ENCODE measurements at regions not wholly inside any gene's neighbourhood (a gene's known extent, or its start where the extent isn't known, plus 50 kb on each side); places are given as distances from the start of the nearest gene placed in this dataset.
A peak's percentile ranks its signal among the peaks of the same experiment; 100 is the strongest.
"Not testable (repeated sequence)": the region's sequence is repeated elsewhere in the genome, so short reads cannot be mapped to it uniquely, and the experiment has no call there.

- H3K36me3 ChIP-seq (ENCODE audit: control insufficient read depth in 2 of 2, insufficient read depth in 2 of 2, low read length in 2 of 2): no peaks in the 10 kb centered on the region
- H3K9me3 ChIP-seq (ENCODE audit: control insufficient read depth in 2 of 2, low read length in 2 of 2): no peaks in the 10 kb centered on the region
- H3K4me1 ChIP-seq (ENCODE audit: control insufficient read depth, insufficient read depth, low read length): no peaks in the 10 kb centered on the region
- H3K27ac ChIP-seq (ENCODE audit: low read length): no peak overlapping the region
- no peak overlapping the region for H3K9ac ChIP-seq (ENCODE audit: low read length in 2 of 2)
- H3K27me3 ChIP-seq (ENCODE audit: control insufficient read depth in 1 of 2, insufficient read depth in 2 of 2, low read length in 2 of 2): no peaks in the 10 kb centered on the region
- H3K4me3 ChIP-seq (ENCODE audit: low read length in 2 of 2): no peak overlapping the region
Observed at GRCh38 chr3:177249203-177249602, 51.9 kb upstream of the TBL1XR1 start.

GRCh38 chr3:177250151-177250550 is 52.9 kb upstream of the TBL1XR1 start:
- H3K27ac ChIP-seq (ENCODE audit: low read length): no peak overlapping the region
- no peaks in the 10 kb centered on the region for H3K27me3 ChIP-seq (ENCODE audit: control insufficient read depth in 1 of 2, insufficient read depth in 2 of 2, low read length in 2 of 2)
- no peaks in the 10 kb centered on the region for H3K36me3 ChIP-seq (ENCODE audit: control insufficient read depth in 2 of 2, insufficient read depth in 2 of 2, low read length in 2 of 2)
- H3K4me3 ChIP-seq (ENCODE audit: low read length in 2 of 2): no peak overlapping the region
- H3K9me3 ChIP-seq (ENCODE audit: control insufficient read depth in 2 of 2, low read length in 2 of 2): no peaks in the 10 kb centered on the region
- H3K9ac ChIP-seq (ENCODE audit: low read length in 2 of 2): no peak overlapping the region
- H3K4me1 ChIP-seq (ENCODE audit: control insufficient read depth, insufficient read depth, low read length): no peaks in the 10 kb centered on the region

GRCh38 chr3:177251755-177252154 is 54.5 kb upstream of the TBL1XR1 start:
- H3K9ac ChIP-seq (ENCODE audit: low read length in 2 of 2): no peak overlapping the region
- H3K9me3 ChIP-seq (ENCODE audit: control insufficient read depth in 2 of 2, low read length in 2 of 2): no peaks in the 10 kb centered on the region
- H3K36me3 ChIP-seq (ENCODE audit: control insufficient read depth in 2 of 2, insufficient read depth in 2 of 2, low read length in 2 of 2): no peaks in the 10 kb centered on the region
- no peaks in the 10 kb centered on the region for H3K27me3 ChIP-seq (ENCODE audit: control insufficient read depth in 1 of 2, insufficient read depth in 2 of 2, low read length in 2 of 2)
- H3K27ac ChIP-seq (ENCODE audit: low read length): no peak overlapping the region
- H3K4me3 ChIP-seq (ENCODE audit: low read length in 2 of 2): no peak overlapping the region
- H3K4me1 ChIP-seq (ENCODE audit: control insufficient read depth, insufficient read depth, low read length): no peaks in the 10 kb centered on the region

GRCh38 chr3:177257006-177257405 is 59.7 kb upstream of the TBL1XR1 start:
- no peaks in the 10 kb centered on the region for H3K9me3 ChIP-seq (ENCODE audit: control insufficient read depth in 2 of 2, low read length in 2 of 2)
- no peaks in the 10 kb centered on the region for H3K4me1 ChIP-seq (ENCODE audit: control insufficient read depth, insufficient read depth, low read length)
- H3K27ac ChIP-seq (ENCODE audit: low read length): no peak overlapping the region
- no peak overlapping the region for H3K9ac ChIP-seq (ENCODE audit: low read length in 2 of 2)
- no peak overlapping the region for H3K4me3 ChIP-seq (ENCODE audit: low read length in 2 of 2)
- H3K27me3 ChIP-seq (ENCODE audit: control insufficient read depth in 1 of 2, insufficient read depth in 2 of 2, low read length in 2 of 2): no peaks in the 10 kb centered on the region
- no peaks in the 10 kb centered on the region for H3K36me3 ChIP-seq (ENCODE audit: control insufficient read depth in 2 of 2, insufficient read depth in 2 of 2, low read length in 2 of 2)

- Histone ChIP-seq H3K9me3 (ENCODE audit: control insufficient read depth in 2 of 2, low read length in 2 of 2) (no peaks in the 10 kb centered on the region), H3K4me3 (ENCODE audit: low read length in 2 of 2) (no peak overlapping the region), H3K27me3 (ENCODE audit: control insufficient read depth in 1 of 2, insufficient read depth in 2 of 2, low read length in 2 of 2) (no peaks in the 10 kb centered on the region), H3K4me1 (ENCODE audit: control insufficient read depth, insufficient read depth, low read length) (no peaks in the 10 kb centered on the region), H3K9ac (ENCODE audit: low read length in 2 of 2) (no peak overlapping the region), H3K36me3 (ENCODE audit: control insufficient read depth in 2 of 2, insufficient read depth in 2 of 2, low read length in 2 of 2) (no peaks in the 10 kb centered on the region), H3K27ac (ENCODE audit: low read length) (no peak overlapping the region)
Observed at GRCh38 chr3:177257625-177258024, 60.3 kb upstream of the TBL1XR1 start.

- no peaks in the 10 kb centered on the region for H3K9me3 ChIP-seq (ENCODE audit: control insufficient read depth in 2 of 2, low read length in 2 of 2)
- H3K9ac ChIP-seq (ENCODE audit: low read length in 2 of 2): no peak overlapping the region
- no peaks in the 10 kb centered on the region for H3K27me3 ChIP-seq (ENCODE audit: control insufficient read depth in 1 of 2, insufficient read depth in 2 of 2, low read length in 2 of 2)
- no peak overlapping the region for H3K27ac ChIP-seq (ENCODE audit: low read length)
- H3K4me3 ChIP-seq (ENCODE audit: low read length in 2 of 2): no peak overlapping the region
- H3K36me3 ChIP-seq (ENCODE audit: control insufficient read depth in 2 of 2, insufficient read depth in 2 of 2, low read length in 2 of 2): no peaks in the 10 kb centered on the region
- peaks cover 3% of the 10 kb centered on the region for H3K4me1 ChIP-seq (ENCODE audit: control insufficient read depth, insufficient read depth, low read length)
Observed at GRCh38 chr3:177262396-177262795, 65.1 kb upstream of the TBL1XR1 start.

- Histone ChIP-seq H3K27ac (ENCODE audit: low read length) (no peak overlapping the region), H3K4me1 (ENCODE audit: control insufficient read depth, insufficient read depth, low read length) (peaks cover 3% of the 10 kb centered on the region), H3K36me3 (ENCODE audit: control insufficient read depth in 2 of 2, insufficient read depth in 2 of 2, low read length in 2 of 2) (no peaks in the 10 kb centered on the region), H3K9ac (ENCODE audit: low read length in 2 of 2) (peak overlapping the region in 1 of 2 donors; percentile 6), H3K4me3 (ENCODE audit: low read length in 2 of 2) (peak overlapping the region in 1 of 2 donors; percentile 40), H3K27me3 (ENCODE audit: control insufficient read depth in 1 of 2, insufficient read depth in 2 of 2, low read length in 2 of 2) (no peaks in the 10 kb centered on the region), H3K9me3 (ENCODE audit: control insufficient read depth in 2 of 2, low read length in 2 of 2) (no peaks in the 10 kb centered on the region)
Observed at GRCh38 chr3:177263615-177264368, 66.5 kb upstream of the TBL1XR1 start.

GRCh38 chr3:177271811-177272501 is 74.7 kb upstream of the TBL1XR1 start:
- not testable (repeated sequence) for H3K4me3 ChIP-seq (ENCODE audit: low read length in 2 of 2); H3K9ac ChIP-seq (ENCODE audit: low read length in 2 of 2); H3K27ac ChIP-seq (ENCODE audit: low read length); H3K4me1 ChIP-seq (ENCODE audit: control insufficient read depth, insufficient read depth, low read length); H3K36me3 ChIP-seq (ENCODE audit: control insufficient read depth in 2 of 2, insufficient read depth in 2 of 2, low read length in 2 of 2); H3K9me3 ChIP-seq (ENCODE audit: control insufficient read depth in 2 of 2, low read length in 2 of 2); H3K27me3 ChIP-seq (ENCODE audit: control insufficient read depth in 1 of 2, insufficient read depth in 2 of 2, low read length in 2 of 2)

- no peaks in the 10 kb centered on the region for H3K9me3 ChIP-seq (ENCODE audit: control insufficient read depth in 2 of 2, low read length in 2 of 2)
- H3K27me3 ChIP-seq (ENCODE audit: control insufficient read depth in 1 of 2, insufficient read depth in 2 of 2, low read length in 2 of 2): no peaks in the 10 kb centered on the region
- H3K4me1 ChIP-seq (ENCODE audit: control insufficient read depth, insufficient read depth, low read length): no peaks in the 10 kb centered on the region
- no peaks in the 10 kb centered on the region for H3K36me3 ChIP-seq (ENCODE audit: control insufficient read depth in 2 of 2, insufficient read depth in 2 of 2, low read length in 2 of 2)
- no peak overlapping the region for H3K4me3 ChIP-seq (ENCODE audit: low read length in 2 of 2)
- H3K9ac ChIP-seq (ENCODE audit: low read length in 2 of 2): no peak overlapping the region
- H3K27ac ChIP-seq (ENCODE audit: low read length): no peak overlapping the region
Observed at GRCh38 chr3:177278016-177278415, 80.7 kb upstream of the TBL1XR1 start.

- Histone ChIP-seq H3K9me3 (ENCODE audit: control insufficient read depth in 2 of 2, low read length in 2 of 2) (no peaks in the 10 kb centered on the region), H3K27me3 (ENCODE audit: control insufficient read depth in 1 of 2, insufficient read depth in 2 of 2, low read length in 2 of 2) (no peaks in the 10 kb centered on the region), H3K4me3 (ENCODE audit: low read length in 2 of 2) (no peak overlapping the region), H3K9ac (ENCODE audit: low read length in 2 of 2) (no peak overlapping the region), H3K27ac (ENCODE audit: low read length) (no peak overlapping the region), H3K4me1 (ENCODE audit: control insufficient read depth, insufficient read depth, low read length) (peaks cover 1% of the 10 kb centered on the region), H3K36me3 (ENCODE audit: control insufficient read depth in 2 of 2, insufficient read depth in 2 of 2, low read length in 2 of 2) (no peaks in the 10 kb centered on the region)
Observed at GRCh38 chr3:177279118-177279815, 82.0 kb upstream of the TBL1XR1 start.

Measured in stomach smooth muscle (tissue), 2 donors.